ENCODE measurements at regions not wholly inside any gene's neighbourhood (a gene's known extent, or its start where the extent isn't known, plus 50 kb on each side); places are given as distances from the start of the nearest gene placed in this dataset.

GRCh38 chr5:124867137-124867704 lies 120.8 kb upstream of the ZNF608 start:
- TF ChIP-seq CTCF (IDR thresholded peaks at IDR 0.05; ENCODE audit: extremely low read depth in 1 of 2, insufficient read depth in 1 of 2, low read depth in 1 of 2, low read length in 2 of 2) (no peak), MYC (IDR thresholded peaks at IDR 0.05; ENCODE audit: low read depth, low read length) (no peak), POLR2A (IDR thresholded peaks at IDR 0.05; ENCODE audit: low read depth, low read length) (no peak), EZH2 (IDR thresholded peaks at IDR 0.05; ENCODE audit: borderline replicate concordance, low read depth, low read length, severe bottlenecking) (no peak), FOS (IDR thresholded peaks at IDR 0.05; ENCODE audit: borderline replicate concordance, insufficient read depth, low read length) (no peak), JUN (IDR thresholded peaks at IDR 0.05; ENCODE audit: borderline replicate concordance, insufficient read depth, insufficient read length, low read depth) (no peak), MAX (IDR thresholded peaks at IDR 0.05; ENCODE audit: insufficient read depth, insufficient read length) (no peak)

All from endothelial cell of umbilical vein (primary cell).